SK-N-SH treated with all-trans-retinoic acid at 6 μM for 48 hours (cell line): ENCODE measurements at regions not wholly inside any gene's neighbourhood (a gene's known extent, or its start where the extent isn't known, plus 50 kb on each side); places are given as distances from the start of the nearest gene placed in this dataset.

ENCODE experiments used
- ATAC-seq: fragments of 200-7000 bp; cut with Tn5 transposase; 3 replicates; pipeline ENCODE4 v1.9.1; 2020; ENCODE audit warnings: mild to moderate bottlenecking, moderate library complexity
- ARNTL ChIP-seq: fragments of 450-650 bp; formaldehyde crosslinking; IDR thresholded peaks from 2 replicates; pipeline ENCODE4 v1.5.0; 2020; ENCODE audit warnings: low read depth, mild to moderate bottlenecking, moderate library complexity, borderline replicate concordance
- BACH2 ChIP-seq: fragments of 250-450 bp; sonication (Bioruptor Pico); IDR thresholded peaks from 2 replicates; pipeline ENCODE4 v1.9.0; 2021; ENCODE audit warnings: mild to moderate bottlenecking, borderline replicate concordance
- CREB5 ChIP-seq: fragments of 250-450 bp; sonication (Bioruptor Pico); IDR thresholded peaks from 2 replicates; pipeline ENCODE4 v1.5.1; 2020; ENCODE audit warnings: low read depth, mild to moderate bottlenecking, moderate library complexity
- CSDC2 ChIP-seq: fragments of 250-450 bp; sonication (Bioruptor Pico); IDR thresholded peaks from 2 replicates; pipeline ENCODE4 v1.5.0; 2020; ENCODE audit warnings: mild to moderate bottlenecking, moderate library complexity
- CSRNP3 ChIP-seq: fragments of 250-450 bp; sonication (Bioruptor Pico); IDR thresholded peaks from 2 replicates; pipeline ENCODE4 v1.5.1; 2021; ENCODE audit warnings: mild to moderate bottlenecking, moderate library complexity
- ESRRG ChIP-seq: fragments of 250-450 bp; sonication (Bioruptor Pico); IDR thresholded peaks from 2 replicates; pipeline ENCODE4 v1.6.1; 2021; ENCODE audit warnings: mild to moderate bottlenecking
- GLIS3 ChIP-seq: fragments of 250-450 bp; sonication (Bioruptor Pico); IDR thresholded peaks from 2 replicates; pipeline ENCODE4 v1.5.0; 2020; ENCODE audit warnings: mild to moderate bottlenecking, moderate library complexity
- ISL1 ChIP-seq: fragments of 250-450 bp; sonication (Bioruptor Pico); IDR thresholded peaks from 2 replicates; pipeline ENCODE4 v2.1.2; 2022; ENCODE audit warnings: mild to moderate bottlenecking, moderate library complexity
- OSR1 ChIP-seq: fragments of 250-450 bp; sonication (Bioruptor Pico); IDR thresholded peaks from 2 replicates; pipeline ENCODE4 v1.8.0; 2022; ENCODE audit warnings: moderate library complexity, mild to moderate bottlenecking, inconsistent platforms
- PATZ1 ChIP-seq: fragments of 250-450 bp; sonication (Bioruptor Pico); IDR thresholded peaks from 2 replicates; pipeline ENCODE4 v1.8.0; 2020; ENCODE audit warnings: mild to moderate bottlenecking, moderate library complexity, borderline replicate concordance
- PPARA ChIP-seq: fragments of 250-450 bp; sonication (Bioruptor Pico); IDR thresholded peaks from 2 replicates; pipeline ENCODE4 v1.5.0; 2020; ENCODE audit warnings: mild to moderate bottlenecking, borderline replicate concordance
- RARB ChIP-seq: fragments of 250-450 bp; sonication (Bioruptor Pico); IDR thresholded peaks from 2 replicates; pipeline ENCODE4 v1.8.0; 2021; ENCODE audit warnings: mild to moderate bottlenecking, moderate library complexity
- SNAI2 ChIP-seq: fragments of 250-450 bp; sonication (Bioruptor Pico); IDR thresholded peaks from 2 replicates; pipeline ENCODE4 v1.5.0; 2020; ENCODE audit warnings: mild to moderate bottlenecking, moderate library complexity
- TCF4 ChIP-seq: fragments of 250-450 bp; sonication (Bioruptor Pico); IDR thresholded peaks from 2 replicates; pipeline ENCODE4 v1.8.0; 2021; ENCODE audit warnings: mild to moderate bottlenecking, moderate library complexity, borderline replicate concordance
- TOX ChIP-seq: fragments of 250-450 bp; sonication (Bioruptor Pico); IDR thresholded peaks from 2 replicates; pipeline ENCODE4 v1.8.0; 2021; ENCODE audit warnings: mild to moderate bottlenecking, moderate library complexity, borderline replicate concordance
- TSHZ2 ChIP-seq: fragments of 250-450 bp; sonication (Bioruptor Pico); IDR thresholded peaks from 2 replicates; pipeline ENCODE4 v1.5.0; 2020; ENCODE audit warnings: mild to moderate bottlenecking, moderate library complexity
- ZC3H10 ChIP-seq: fragments of 250-450 bp; sonication (Bioruptor Pico); IDR thresholded peaks from 2 replicates; pipeline ENCODE4 v1.5.1; 2021; ENCODE audit warnings: mild to moderate bottlenecking, moderate library complexity
- ZFP30 ChIP-seq: fragments of 450-650 bp; formaldehyde crosslinking; IDR thresholded peaks from 2 replicates; pipeline ENCODE4 v1.5.0; 2022; ENCODE audit warnings: mild to moderate bottlenecking, moderate library complexity
- ZNF70 ChIP-seq: fragments of 450-650 bp; formaldehyde crosslinking; IDR thresholded peaks from 2 replicates; pipeline ENCODE4 v1.5.0; 2020; ENCODE audit warnings: mild to moderate bottlenecking, moderate library complexity
- ZNF8 ChIP-seq: fragments of 450-650 bp; formaldehyde crosslinking; IDR thresholded peaks from 2 replicates; pipeline ENCODE4 v1.5.0; 2020; ENCODE audit warnings: mild to moderate bottlenecking, moderate library complexity

- no peak for TF ChIP-seq ESRRG (CRISPR knock-in tag)
- TF ChIP-seq CSRNP3 (CRISPR knock-in tag), result no peak
- no peak for TF ChIP-seq ZC3H10
- TF ChIP-seq GLIS3 (CRISPR knock-in tag), result no peak
- no peak for TF ChIP-seq ZFP30 (CRISPR knock-in tag)
- no peak for TF ChIP-seq ISL1
- TF ChIP-seq RARB (CRISPR knock-in tag), result no peak
- TF ChIP-seq ZNF8 (CRISPR knock-in tag), result no peak
- no peak for TF ChIP-seq ZNF70 (CRISPR knock-in tag)
- no peak for TF ChIP-seq CREB5 (CRISPR knock-in tag)
- no peak for ATAC-seq
Measured at GRCh38 chr10:33746186-33746585, 411.7 kb upstream of the NRP1 start.

GRCh38 chr10:33743429-33743857 is 409.0 kb upstream of the NRP1 start:
- ATAC-seq, result no peak
- no peak for TF ChIP-seq TOX
- no peak for TF ChIP-seq ESRRG (CRISPR knock-in tag)
- TF ChIP-seq, all 23 proteins: peak for 0

- ATAC-seq, result no peak
- TF ChIP-seq TSHZ2 (CRISPR knock-in tag), result no peak
Measured at GRCh38 chr10:33739031-33739430, 404.6 kb upstream of the NRP1 start.

- ATAC-seq, result no peak
Measured at GRCh38 chr10:33735464-33735923, 401.0 kb upstream of the NRP1 start.

GRCh38 chr10:33734393-33735155 is 400.1 kb upstream of the NRP1 start:
- no peak for TF ChIP-seq ISL1
- ATAC-seq, result no peak

More at GRCh38 chr10:33735464-33735923, 401.0 kb upstream of the NRP1 start:
- TF ChIP-seq RARB (CRISPR knock-in tag), result no peak
- TF ChIP-seq CSDC2 (CRISPR knock-in tag), result no peak
- no peak for TF ChIP-seq TCF4 (CRISPR knock-in tag)
- TF ChIP-seq GLIS3 (CRISPR knock-in tag), result no peak
- TF ChIP-seq ESRRG (CRISPR knock-in tag), result no peak
- no peak for TF ChIP-seq SNAI2 (CRISPR knock-in tag)

- TF ChIP-seq RARB (CRISPR knock-in tag) (no peak), OSR1 (no peak), ARNTL (CRISPR knock-in tag) (no peak), CSDC2 (CRISPR knock-in tag) (no peak), ZFP30 (CRISPR knock-in tag) (no peak), ZNF70 (CRISPR knock-in tag) (no peak), ISL1 (no peak), PPARA (CRISPR knock-in tag) (no peak), ZC3H10 (no peak), PATZ1 (CRISPR knock-in tag) (no peak), BACH2 (CRISPR knock-in tag) (no peak), CREB5 (CRISPR knock-in tag) (no peak), TCF4 (CRISPR knock-in tag) (no peak)
- ATAC-seq, result no peak
Measured at GRCh38 chr10:33733058-33733457, 398.6 kb upstream of the NRP1 start.
